Keratinocyte (primary cell): ENCODE measurements at regions not wholly inside any gene's neighbourhood (a gene's known extent, or its start where the extent isn't known, plus 50 kb on each side); places are given as distances from the start of the nearest gene placed in this dataset.

Experiments
- DNase-seq: peaks from one replicate; pipeline ENCODE4 v3.0.0-alpha.2; 2011; ENCODE audit warnings: low read depth, missing footprints, low spot score
- FAIRE-seq: peaks from 2 replicates; lab custom pipeline; 2011; peaks lifted over from hg19 to GRCh38; lab: Jason Lieb, UNC
- H2AFZ ChIP-seq: 2 replicates; pipeline ENCODE4 v1.6.0; 2012; ENCODE audit warnings: low read length, control low read depth, inconsistent platforms; ENCODE audit not compliant: control insufficient read depth
- H3K27ac ChIP-seq: 2 replicates; pipeline ENCODE4 v1.5.1; 2011; ENCODE audit warnings: low read length; ENCODE audit not compliant: control insufficient read depth, insufficient read depth
- H3K27me3 ChIP-seq: 3 replicates; pipeline ENCODE4 v1.6.0; 2011; ENCODE audit warnings: low read length; ENCODE audit not compliant: control insufficient read depth, insufficient read depth; ENCODE audit errors: extremely low read depth
- H3K36me3 ChIP-seq, 2 experiments: 2 replicates in 1 of 2; 3 replicates in 1 of 2; pipeline ENCODE4 v1.5.1; 2011; ENCODE audit warnings: low read length in 2 of 2, mild to moderate bottlenecking in 1 of 2; ENCODE audit not compliant: control insufficient read depth in 2 of 2, insufficient read depth in 2 of 2; ENCODE audit errors: extremely low read depth in 1 of 2
- H3K4me1 ChIP-seq: 3 replicates; pipeline ENCODE4 v1.5.1; 2011; ENCODE audit warnings: low read length; ENCODE audit not compliant: control insufficient read depth, insufficient read depth; ENCODE audit errors: extremely low read depth
- H3K4me2 ChIP-seq: 3 replicates; pipeline ENCODE4 v1.6.0; 2011; ENCODE audit warnings: low read depth, low read length; ENCODE audit not compliant: control insufficient read depth, insufficient read depth; ENCODE audit errors: extremely low read depth
- H3K4me3 ChIP-seq, 3 experiments: fragments of 200-600 bp in 1 of 3; sonication (generic) in 1 of 3; 2 replicates in 2 of 3; 3 replicates in 1 of 3; pipeline ENCODE4 v1.5.1; 2011 to 2016; ENCODE audit warnings: low read length in 3 of 3, mild to moderate bottlenecking in 3 of 3, control low read depth in 2 of 3, inconsistent platforms in 1 of 3, low read depth in 1 of 3, mixed read lengths in 1 of 3, mixed run types in 1 of 3, moderate library complexity in 1 of 3; ENCODE audit not compliant: control insufficient read depth in 2 of 3, insufficient read depth in 2 of 3; ENCODE audit errors: extremely low read depth in 1 of 3
- H3K79me2 ChIP-seq: 2 replicates; pipeline ENCODE4 v1.6.0; 2012; ENCODE audit warnings: low read length; ENCODE audit not compliant: control insufficient read depth, insufficient read depth
- H3K9ac ChIP-seq: 3 replicates; pipeline ENCODE4 v1.6.0; 2011; ENCODE audit warnings: low read length; ENCODE audit not compliant: control insufficient read depth, insufficient read depth; ENCODE audit errors: extremely low read depth
- H3K9me1 ChIP-seq: 3 replicates; pipeline ENCODE4 v1.6.0; 2011; ENCODE audit warnings: low read length; ENCODE audit not compliant: control insufficient read depth, insufficient read depth; ENCODE audit errors: extremely low read depth
- H3K9me3 ChIP-seq: 2 replicates; pipeline ENCODE4 v1.5.1; 2012; ENCODE audit warnings: low read depth, low read length; ENCODE audit not compliant: control insufficient read depth
- H4K20me1 ChIP-seq: 3 replicates; pipeline ENCODE4 v1.6.0; 2011; ENCODE audit warnings: low read length; ENCODE audit not compliant: control insufficient read depth, insufficient read depth; ENCODE audit errors: extremely low read depth
- EZH2 ChIP-seq: IDR thresholded peaks from one replicate; pipeline ENCODE4 v1.6.1; 2012; ENCODE audit warnings: inconsistent platforms, mild to moderate bottlenecking, low read length, moderate library complexity
- dilution Hi-C: fragments of 300-500 bp; cut with MboI; formaldehyde crosslinking; loops from one replicate; pipeline ENCODE4 v1.7.0; 2020; ENCODE audit warnings: low sequenced_read_pairs; ENCODE audit not compliant: extremely low pct_ligation_motif_present
- TF ChIP-seq, protein P1 (sequence below), 3 experiments: IDR thresholded peaks in 1 of 3; conservative IDR thresholded peaks in 1 of 3; optimal IDR thresholded peaks in 1 of 3; 2 replicates in 2 of 3; 3 replicates in 1 of 3; pipeline versions ENCODE3 to v1.5.1; 2011; ENCODE audit warnings: low read length in 3 of 3, mild to moderate bottlenecking in 3 of 3, moderate library complexity in 2 of 3, control low read depth in 1 of 3, inconsistent platforms in 1 of 3; ENCODE audit not compliant: insufficient read depth in 2 of 3; ENCODE audit errors: extremely low read depth in 1 of 3

DNA sequence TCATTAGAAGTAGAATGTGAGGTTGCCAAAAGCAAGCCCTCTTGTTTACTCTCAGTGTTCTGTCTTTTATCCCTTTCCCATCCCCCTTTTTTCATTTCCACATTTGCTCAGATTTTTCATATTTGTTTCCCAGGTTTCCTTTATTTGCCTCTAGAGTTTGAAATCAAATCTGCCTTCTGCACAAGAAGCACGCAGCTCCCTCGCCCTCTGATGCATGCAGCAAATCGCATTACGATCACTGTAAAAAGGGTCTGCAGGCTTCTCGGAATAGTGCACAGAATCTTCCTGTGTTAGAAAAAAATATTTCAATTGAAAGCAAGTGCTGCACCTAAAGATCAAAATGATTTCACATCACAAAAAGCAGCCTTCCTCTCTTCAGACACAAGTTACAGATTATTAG lies 129.0 kb downstream of the GPAM start:
- no peak overlapping the region for H3K9ac ChIP-seq
- H3K9me1 ChIP-seq: no peaks in the 10 kb centered on the region
- no peak overlapping the region for H3K4me3 ChIP-seq
- dilution Hi-C loops: no loop called here
- H3K36me3 ChIP-seq: no peaks in the 10 kb centered on the region
- H4K20me1 ChIP-seq: no peaks in the 10 kb centered on the region
- no peak for FAIRE-seq
- no peaks in the 10 kb centered on the region for H3K79me2 ChIP-seq
- H3K4me1 ChIP-seq: peaks cover 6% of the 10 kb centered on the region
- no peaks in the 10 kb centered on the region for H3K27me3 ChIP-seq
- H3K27ac ChIP-seq: no peak overlapping the region
- H3K9me3 ChIP-seq: no peaks in the 10 kb centered on the region
- TF ChIP-seq, protein P1, sequence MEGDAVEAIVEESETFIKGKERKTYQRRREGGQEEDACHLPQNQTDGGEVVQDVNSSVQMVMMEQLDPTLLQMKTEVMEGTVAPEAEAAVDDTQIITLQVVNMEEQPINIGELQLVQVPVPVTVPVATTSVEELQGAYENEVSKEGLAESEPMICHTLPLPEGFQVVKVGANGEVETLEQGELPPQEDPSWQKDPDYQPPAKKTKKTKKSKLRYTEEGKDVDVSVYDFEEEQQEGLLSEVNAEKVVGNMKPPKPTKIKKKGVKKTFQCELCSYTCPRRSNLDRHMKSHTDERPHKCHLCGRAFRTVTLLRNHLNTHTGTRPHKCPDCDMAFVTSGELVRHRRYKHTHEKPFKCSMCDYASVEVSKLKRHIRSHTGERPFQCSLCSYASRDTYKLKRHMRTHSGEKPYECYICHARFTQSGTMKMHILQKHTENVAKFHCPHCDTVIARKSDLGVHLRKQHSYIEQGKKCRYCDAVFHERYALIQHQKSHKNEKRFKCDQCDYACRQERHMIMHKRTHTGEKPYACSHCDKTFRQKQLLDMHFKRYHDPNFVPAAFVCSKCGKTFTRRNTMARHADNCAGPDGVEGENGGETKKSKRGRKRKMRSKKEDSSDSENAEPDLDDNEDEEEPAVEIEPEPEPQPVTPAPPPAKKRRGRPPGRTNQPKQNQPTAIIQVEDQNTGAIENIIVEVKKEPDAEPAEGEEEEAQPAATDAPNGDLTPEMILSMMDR (optimal IDR thresholded peaks at IDR 0.05 in 1 of 3, IDR thresholded peaks at IDR 0.05 in 1 of 3, conservative IDR thresholded peaks at IDR 0.05 in 1 of 3; ENCODE audit: extremely low read depth in 1 of 3, insufficient read depth in 2 of 3, low read length in 3 of 3): no peak
- no peak for TF ChIP-seq EZH2
- DNase-seq: no peak
- no peak overlapping the region for H3K4me2 ChIP-seq
- H2AFZ ChIP-seq: no peak overlapping the region

DNA sequence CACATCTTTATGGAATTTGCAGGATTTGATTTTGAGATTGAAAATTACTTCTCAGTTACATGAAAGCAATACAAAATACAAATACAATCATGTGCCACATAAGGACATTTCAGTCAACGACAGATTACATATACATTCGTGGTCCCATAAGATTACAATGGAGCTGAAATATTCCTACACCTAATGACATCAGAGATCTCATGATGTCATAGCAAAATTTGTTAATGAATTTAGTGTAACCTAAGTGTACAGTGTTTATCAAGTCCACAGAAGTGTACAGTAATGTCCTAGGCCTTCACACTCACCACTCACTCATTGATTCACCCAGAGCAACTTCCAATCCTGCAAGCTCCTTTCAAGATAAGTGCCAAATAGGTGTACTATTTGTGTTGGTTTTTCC lies 126.5 kb downstream of the GPAM start:
- Histone ChIP-seq H3K4me2 (no peak overlapping the region), H2AFZ (no peak overlapping the region), H3K27ac (no peak overlapping the region), H3K9me3 (no peaks in the 10 kb centered on the region), H4K20me1 (no peaks in the 10 kb centered on the region), H3K9ac (no peak overlapping the region), H3K36me3 (no peaks in the 10 kb centered on the region), H3K27me3 (no peaks in the 10 kb centered on the region), H3K4me1 (peaks cover 4% of the 10 kb centered on the region), H3K79me2 (no peaks in the 10 kb centered on the region), H3K4me3 (no peak overlapping the region), H3K9me1 (no peaks in the 10 kb centered on the region)
- no peak for DNase-seq
- TF ChIP-seq, protein P1 (optimal IDR thresholded peaks at IDR 0.05 in 1 of 3, IDR thresholded peaks at IDR 0.05 in 1 of 3, conservative IDR thresholded peaks at IDR 0.05 in 1 of 3; ENCODE audit: extremely low read depth in 1 of 3, insufficient read depth in 2 of 3, low read length in 3 of 3): no peak
- no peak for TF ChIP-seq EZH2
- FAIRE-seq: no peak
- dilution Hi-C loops: no loop called here
